Adrenal gland (tissue), 9 donors: ENCODE measurements at regions not wholly inside any gene's neighbourhood (a gene's known extent, or its start where the extent isn't known, plus 50 kb on each side); places are given as distances from the start of the nearest gene placed in this dataset.
A peak's percentile ranks its signal among the peaks of the same experiment; 100 is the strongest.

Experiments
- DNase-seq, 7 donors: peaks; one replicate each; pipeline ENCODE4 v3.0.0-alpha.2; 2019 to 2020
- H3K27ac ChIP-seq, 5 donors: fragments of 200-600 bp; sonication (generic) in 4 of 5; 1 replicate in 3 of 5; 2 replicates in 2 of 5; pipeline versions ENCODE4 v1.5.1 to v1.8.0; 2016 to 2020; ENCODE audit warnings: mild to moderate bottlenecking in 1 of 5
- H3K27me3 ChIP-seq: fragments of 200-600 bp; 2 replicates; pipeline ENCODE4 v1.8.0; 2021
- H3K36me3 ChIP-seq, 2 donors: fragments of 200-600 bp; replicated peaks in 1 of 2; 1 replicate in 1 of 2; 2 replicates in 1 of 2; pipeline versions ENCODE4 v1.5.1 to v1.8.0; 2018 to 2022
- H3K4me1 ChIP-seq, 2 donors: fragments of 200-600 bp; replicated peaks in 1 of 2; 1 replicate in 1 of 2; 2 replicates in 1 of 2; pipeline versions ENCODE4 v1.5.1 to v1.8.0; 2018 to 2021
- H3K4me3 ChIP-seq, 4 donors: fragments of 200-600 bp; sonication (generic) in 3 of 4; one replicate each; pipeline ENCODE4 v1.5.1; 2016 to 2018
- H3K9me3 ChIP-seq, 3 donors: fragments of 200-600 bp; sonication (generic) in 1 of 3; replicated peaks in 1 of 3; 1 replicate in 2 of 3; 2 replicates in 1 of 3; pipeline versions ENCODE4 v1.5.1 to v1.8.0; 2016 to 2021
- CTCF ChIP-seq, 6 experiments: fragments of 450-650 bp in 4 of 6; fragments of 200-600 bp in 2 of 6; sonication (generic) in 1 of 6; IDR thresholded peaks; 1 replicate in 5 of 6; 2 replicates in 1 of 6; pipeline versions ENCODE4 v1.5.1 to v1.8.0; 2016 to 2021; ENCODE audit warnings: antibody characterized with exemption in 6 of 6, mild to moderate bottlenecking in 2 of 6, moderate library complexity in 1 of 6
- POLR2A ChIP-seq, 2 donors: fragments of 450-650 bp; IDR thresholded peaks; one replicate each; pipeline ENCODE4 v1.6.1; 2017; ENCODE audit warnings: antibody characterized with exemption in 2 of 2, mild to moderate bottlenecking in 2 of 2, moderate library complexity in 1 of 2
- WGBS, 4 donors: extraction: QIAGEN DNeasy Blood & Tissue Kit in 2 of 4; methylation state at CpG; one replicate each; pipeline versions ENCODE4 v1.1.5 to v1.1.7; 2013 to 2017; 5-methylcytosine and 5-hydroxymethylcytosine counted together
- intact Hi-C, 2 donors: fragments of 100-400 bp; cut with DNase I; formaldehyde crosslinking; loops; one replicate each; pipeline versions ENCODE4 v1.14.1 to v1.15.0; 2022 to 2023
- donor health status: healthy with polysubstance abuse.
- donor health status: Bipolar disorder and iron deficiency.
- donor health status: DM: yes; HTN: yes; CAD: no.
- donor health status: DM: no; HTN: no; CAD: no.
- donor health status: DM: no; HTN: no; CAD: no.

DNA sequence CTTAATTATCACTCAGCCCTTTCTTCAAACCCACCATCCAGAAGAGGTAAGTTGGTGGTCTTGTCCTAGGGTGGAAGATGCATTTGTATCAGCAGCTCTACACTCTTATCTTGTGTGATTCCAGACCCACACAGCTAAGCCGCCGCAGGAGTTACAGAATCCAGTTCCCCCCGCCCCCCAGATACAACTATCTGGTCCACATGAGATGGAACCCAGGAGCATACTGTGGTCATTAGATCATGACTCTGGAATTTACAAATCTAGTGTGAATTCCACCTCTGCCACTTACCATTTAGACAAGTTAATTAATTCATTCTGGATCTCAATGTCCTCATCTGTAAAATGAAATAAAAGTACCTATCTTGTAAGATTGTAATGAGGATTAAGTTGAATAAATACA lies 486.4 kb downstream of the BCL11A start:
- Histone ChIP-seq H3K9me3 (no peaks in the 10 kb centered on the region), H3K36me3 (no peaks in the 10 kb centered on the region), H3K4me1 (no peaks in the 10 kb centered on the region), H3K27me3 (no peaks in the 10 kb centered on the region), H3K4me3 (no peak overlapping the region), H3K27ac (no peak overlapping the region)
- no peak for DNase-seq
- TF ChIP-seq CTCF (IDR thresholded peaks at IDR 0.05) (no peak), POLR2A (IDR thresholded peaks at IDR 0.05) (no peak)
- intact Hi-C loops = no loop called here
- WGBS, 4 donors = 87 to 93% (median 88%) methylated on average over 3 of the region's 3 CpGs

GRCh38 chr2:60066096-60066839 lies 487.2 kb downstream of the BCL11A start:
- no peak overlapping the region for H3K27ac ChIP-seq
- DNase-seq = no peak
- H3K9me3 ChIP-seq = no peaks in the 10 kb centered on the region
- H3K27me3 ChIP-seq = no peaks in the 10 kb centered on the region
- intact Hi-C loops = no loop called here
- no peak for TF ChIP-seq POLR2A (IDR thresholded peaks at IDR 0.05)
- no peak for TF ChIP-seq CTCF (IDR thresholded peaks at IDR 0.05)
- WGBS, 4 donors = 92 to 96% (median 94%) methylated on average over 5 to 6 of the region's 6 CpGs
- H3K36me3 ChIP-seq = no peaks in the 10 kb centered on the region
- no peak overlapping the region for H3K4me3 ChIP-seq
- H3K4me1 ChIP-seq = no peaks in the 10 kb centered on the region

GRCh38 chr2:60064687-60065389 lies 488.6 kb downstream of the BCL11A start:
- no peak overlapping the region for H3K27ac ChIP-seq
- intact Hi-C loops = no loop called here
- no peak for TF ChIP-seq POLR2A (IDR thresholded peaks at IDR 0.05)
- H3K9me3 ChIP-seq = no peaks in the 10 kb centered on the region
- 41 to 56% (median 47%) methylated on average over 6 to 7 of the region's 7 CpGs for WGBS, 4 donors
- H3K36me3 ChIP-seq = no peaks in the 10 kb centered on the region
- H3K4me3 ChIP-seq = no peak overlapping the region
- peak in 1 of 7 donors; percentile 53 for DNase-seq
- no peaks in the 10 kb centered on the region for H3K4me1 ChIP-seq
- no peaks in the 10 kb centered on the region for H3K27me3 ChIP-seq

- intact Hi-C loops = no loop called here
- Histone ChIP-seq H3K27me3 (no peaks in the 10 kb centered on the region), H3K36me3 (no peaks in the 10 kb centered on the region), H3K27ac (no peak overlapping the region), H3K4me3 (no peak overlapping the region), H3K4me1 (no peaks in the 10 kb centered on the region), H3K9me3 (no peaks in the 10 kb centered on the region)
- TF ChIP-seq CTCF (IDR thresholded peaks at IDR 0.05) (no peak), POLR2A (IDR thresholded peaks at IDR 0.05) (no peak)
- 77 to 85% (median 81%) methylated on average over 6 of the region's 6 CpGs for WGBS, 4 donors
- no peak for DNase-seq
Observed at GRCh38 chr2:60058781-60059180, 494.7 kb downstream of the BCL11A start.
